Sigmoid colon (tissue), 6 donors: ENCODE measurements at regions not wholly inside any gene's neighbourhood (a gene's known extent, or its start where the extent isn't known, plus 50 kb on each side); places are given as distances from the start of the nearest gene placed in this dataset.
"Not testable (repeated sequence)": the region's sequence is repeated elsewhere in the genome, so short reads cannot be mapped to it uniquely, and the experiment has no call there.

Experiments used
- DNase-seq: peaks from one replicate; pipeline ENCODE4 v3.0.0-alpha.2; 2019
- H3K27ac ChIP-seq, 4 donors: fragments of 200-600 bp; sonication (generic); one replicate each; pipeline ENCODE4 v1.5.1; 2016 to 2019; ENCODE audit warnings: mild to moderate bottlenecking in 1 of 4
- H3K27me3 ChIP-seq, 3 donors: fragments of 200-600 bp; sonication (generic); one replicate each; pipeline ENCODE4 v1.5.1; 2019; ENCODE audit warnings: mild to moderate bottlenecking in 1 of 3
- H3K36me3 ChIP-seq, 4 donors: fragments of 200-600 bp; sonication (generic); one replicate each; pipeline ENCODE4 v1.5.1; 2016 to 2019
- H3K4me1 ChIP-seq, 4 donors: fragments of 200-600 bp; sonication (generic); one replicate each; pipeline ENCODE4 v1.5.1; 2017 to 2019
- H3K4me3 ChIP-seq, 4 donors: fragments of 200-600 bp; sonication (generic); one replicate each; pipeline ENCODE4 v1.5.1; 2017 to 2019; ENCODE audit warnings: mild to moderate bottlenecking in 2 of 4, moderate library complexity in 1 of 4
- H3K9me3 ChIP-seq, 4 donors: fragments of 200-600 bp in 3 of 4; sonication (generic) in 3 of 4; one replicate each; pipeline versions ENCODE4 v1.5.1 to v1.6.1; 2013 to 2019
- CTCF ChIP-seq, 4 experiments: fragments of 450-650 bp in 3 of 4; fragments of 200-600 bp in 1 of 4; IDR thresholded peaks; one replicate each; pipeline ENCODE4 v1.5.1; 2016 to 2019; ENCODE audit warnings: antibody characterized with exemption in 4 of 4, mild to moderate bottlenecking in 3 of 4, moderate library complexity in 2 of 4
- EP300 ChIP-seq, 4 donors: sonication (generic); formaldehyde crosslinking; IDR thresholded peaks; one replicate each; pipeline ENCODE4 v1.6.1; 2017; ENCODE audit warnings: antibody characterized with exemption in 4 of 4
- POLR2A ChIP-seq, 2 donors: fragments of 450-650 bp; IDR thresholded peaks; one replicate each; pipeline ENCODE4 v1.6.1; 2016; ENCODE audit warnings: antibody characterized with exemption in 2 of 2, mild to moderate bottlenecking in 2 of 2, moderate library complexity in 2 of 2
- POLR2AphosphoS5 ChIP-seq, 4 donors: sonication (generic); formaldehyde crosslinking; IDR thresholded peaks; one replicate each; pipeline ENCODE4 v1.6.1; 2017; ENCODE audit warnings: antibody characterized with exemption in 4 of 4
- WGBS, 2 donors: extraction: QIAGEN DNeasy Blood & Tissue Kit; methylation state at CpG; one replicate each; pipeline ENCODE4 v1.1.7; 2013; 5-methylcytosine and 5-hydroxymethylcytosine counted together
- intact Hi-C: fragments of 100-400 bp; cut with DNase I; formaldehyde crosslinking; loops from one replicate; pipeline ENCODE4 v1.15.1; 2023
- donor health status: healthy with polysubstance abuse.
- donor health status: healthy.

- Histone ChIP-seq H3K4me1 (no peaks in the 10 kb centered on the region), H3K9me3 (no peaks in the 10 kb centered on the region), H3K27ac (no peak overlapping the region), H3K36me3 (no peaks in the 10 kb centered on the region), H3K4me3 (no peak overlapping the region), H3K27me3 (no peaks in the 10 kb centered on the region)
- no peak for DNase-seq
- intact Hi-C loops = no loop called here
- no peak for TF ChIP-seq CTCF (IDR thresholded peaks at IDR 0.05)
- no peak for TF ChIP-seq EP300 (IDR thresholded peaks at IDR 0.05)
- no peak for TF ChIP-seq POLR2AphosphoS5 (IDR thresholded peaks at IDR 0.05)
- TF ChIP-seq POLR2A (IDR thresholded peaks at IDR 0.05) = no peak
Measured at GRCh38 chr2:234555161-234555560, 58.3 kb upstream of the ARL4C start.

GRCh38 chr2:234553223-234553622 is 56.3 kb upstream of the ARL4C start:
- DNase-seq, H3K27me3 ChIP-seq, H3K36me3 ChIP-seq, H3K27ac ChIP-seq, H3K4me1 ChIP-seq, H3K9me3 ChIP-seq, H3K4me3 ChIP-seq: not testable (repeated sequence)
- intact Hi-C loops = loop anchor here (5.0 kb wide), 1 partner anchor 499 kb away; no protein-coding TSS in a partner anchor
- 95 to 97% methylated on average over 15 of the region's 15 CpGs for WGBS, 2 donors

- DNase-seq = peak; percentile 79
- H3K4me3 ChIP-seq = no peak overlapping the region
- H3K27me3 ChIP-seq = peaks cover 0 to 3% (median 0%) of the 10 kb centered on the region in 3 donors
- H3K36me3 ChIP-seq = no peaks in the 10 kb centered on the region
- intact Hi-C loops = loop anchor here (1.0 to 5.0 kb wide), 2 partner anchors 502 to 567 kb away; no protein-coding TSS in a partner anchor
- H3K4me1 ChIP-seq = no peaks in the 10 kb centered on the region
- WGBS, 2 donors = 22 to 23% methylated on average over 18 of the region's 18 CpGs
- no peaks in the 10 kb centered on the region for H3K9me3 ChIP-seq
- TF ChIP-seq CTCF (IDR thresholded peaks at IDR 0.05) (peak; percentile 89 to 96 (median 92)), POLR2A (IDR thresholded peaks at IDR 0.05) (no peak)
- H3K27ac ChIP-seq = no peak overlapping the region
Measured at GRCh38 chr2:234550511-234551107, 53.7 kb upstream of the ARL4C start.

GRCh38 chr2:234550056-234550455 is 53.2 kb upstream of the ARL4C start:
- H3K9me3 ChIP-seq = no peaks in the 10 kb centered on the region
- DNase-seq = no peak
- 70 to 85% methylated on average over 7 of the region's 7 CpGs for WGBS, 2 donors
- H3K27ac ChIP-seq = no peak overlapping the region
- H3K4me3 ChIP-seq = no peak overlapping the region
- H3K27me3 ChIP-seq = peaks cover 0 to 7% (median 0%) of the 10 kb centered on the region in 3 donors
- TF ChIP-seq POLR2A (IDR thresholded peaks at IDR 0.05) (no peak), CTCF (IDR thresholded peaks at IDR 0.05) (no peak), EP300 (IDR thresholded peaks at IDR 0.05) (no peak), POLR2AphosphoS5 (IDR thresholded peaks at IDR 0.05) (no peak)
- no peaks in the 10 kb centered on the region for H3K4me1 ChIP-seq
- intact Hi-C loops = loop anchor here (1.0 to 5.0 kb wide), 2 partner anchors 502 to 567 kb away; no protein-coding TSS in a partner anchor
- H3K36me3 ChIP-seq = no peaks in the 10 kb centered on the region

GRCh38 chr2:234548695-234549420 is 52.0 kb upstream of the ARL4C start:
- no peak overlapping the region for H3K27ac ChIP-seq
- H3K4me1 ChIP-seq = no peaks in the 10 kb centered on the region
- DNase-seq = peak; percentile 70
- H3K36me3 ChIP-seq = no peaks in the 10 kb centered on the region
- intact Hi-C loops = loop anchor here (10.0 kb wide), 1 partner anchor 1196 kb away; no protein-coding TSS in a partner anchor
- H3K4me3 ChIP-seq = no peak overlapping the region
- TF ChIP-seq POLR2A (IDR thresholded peaks at IDR 0.05) (no peak), CTCF (IDR thresholded peaks at IDR 0.05) (no peak), POLR2AphosphoS5 (IDR thresholded peaks at IDR 0.05) (no peak), EP300 (IDR thresholded peaks at IDR 0.05) (no peak)
- H3K27me3 ChIP-seq = peaks cover 0 to 11% (median 0%) of the 10 kb centered on the region in 3 donors
- WGBS, 2 donors = 72 to 80% methylated on average over 15 of the region's 15 CpGs
- no peaks in the 10 kb centered on the region for H3K9me3 ChIP-seq
